ENCODE measurements at regions not wholly inside any gene's neighbourhood (a gene's known extent, or its start where the extent isn't known, plus 50 kb on each side); places are given as distances from the start of the nearest gene placed in this dataset.

DNA sequence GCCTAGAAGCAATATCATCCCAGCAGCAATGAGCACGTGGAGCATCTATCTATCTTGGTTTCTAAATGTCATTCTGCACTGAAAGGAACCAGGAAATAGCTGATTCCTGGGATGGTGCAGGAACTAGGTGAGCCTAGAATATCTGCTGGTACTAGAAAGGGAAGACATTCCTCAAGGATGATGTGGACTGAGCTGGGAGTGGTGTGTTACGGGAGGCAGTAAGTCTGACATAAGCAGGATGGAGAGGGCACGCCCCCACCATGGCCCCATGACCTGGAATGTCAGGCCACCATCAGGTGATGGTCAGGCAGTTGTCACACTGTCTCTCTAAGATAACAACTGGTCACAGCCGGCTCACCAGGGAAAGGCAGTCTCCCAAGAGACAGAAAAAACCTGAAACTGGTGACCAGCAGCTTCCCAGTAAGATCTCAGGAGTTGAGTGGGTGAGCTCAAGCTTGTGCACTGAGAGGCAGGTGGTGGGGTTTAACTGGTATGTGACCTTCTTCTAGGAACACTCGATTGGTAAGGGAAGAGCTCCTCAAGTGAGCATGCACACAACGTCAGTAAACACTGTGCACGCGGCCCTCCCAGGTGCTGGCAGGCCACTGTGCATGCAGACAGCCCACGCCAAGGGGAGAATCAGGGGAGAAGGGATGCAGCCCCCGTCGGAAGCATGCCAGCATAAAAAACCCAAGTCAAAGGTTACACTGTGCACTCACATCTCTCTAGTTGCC, 148.7 kb downstream of the ADSS2 start:
- TF ChIP-seq POLR2A (IDR thresholded peaks at IDR 0.05) = no peak
- TF ChIP-seq, protein P1, sequence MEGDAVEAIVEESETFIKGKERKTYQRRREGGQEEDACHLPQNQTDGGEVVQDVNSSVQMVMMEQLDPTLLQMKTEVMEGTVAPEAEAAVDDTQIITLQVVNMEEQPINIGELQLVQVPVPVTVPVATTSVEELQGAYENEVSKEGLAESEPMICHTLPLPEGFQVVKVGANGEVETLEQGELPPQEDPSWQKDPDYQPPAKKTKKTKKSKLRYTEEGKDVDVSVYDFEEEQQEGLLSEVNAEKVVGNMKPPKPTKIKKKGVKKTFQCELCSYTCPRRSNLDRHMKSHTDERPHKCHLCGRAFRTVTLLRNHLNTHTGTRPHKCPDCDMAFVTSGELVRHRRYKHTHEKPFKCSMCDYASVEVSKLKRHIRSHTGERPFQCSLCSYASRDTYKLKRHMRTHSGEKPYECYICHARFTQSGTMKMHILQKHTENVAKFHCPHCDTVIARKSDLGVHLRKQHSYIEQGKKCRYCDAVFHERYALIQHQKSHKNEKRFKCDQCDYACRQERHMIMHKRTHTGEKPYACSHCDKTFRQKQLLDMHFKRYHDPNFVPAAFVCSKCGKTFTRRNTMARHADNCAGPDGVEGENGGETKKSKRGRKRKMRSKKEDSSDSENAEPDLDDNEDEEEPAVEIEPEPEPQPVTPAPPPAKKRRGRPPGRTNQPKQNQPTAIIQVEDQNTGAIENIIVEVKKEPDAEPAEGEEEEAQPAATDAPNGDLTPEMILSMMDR (IDR thresholded peaks at IDR 0.05) = no peak
- TF ChIP-seq POLR2AphosphoS5 (IDR thresholded peaks at IDR 0.05; ENCODE audit: insufficient read depth in 1 of 2, low read depth in 1 of 2) = no peak

All from vagina (tissue), 2 donors.